ENCODE measurements at regions not wholly inside any gene's neighbourhood (a gene's known extent, or its start where the extent isn't known, plus 50 kb on each side); places are given as distances from the start of the nearest gene placed in this dataset.

DNA sequence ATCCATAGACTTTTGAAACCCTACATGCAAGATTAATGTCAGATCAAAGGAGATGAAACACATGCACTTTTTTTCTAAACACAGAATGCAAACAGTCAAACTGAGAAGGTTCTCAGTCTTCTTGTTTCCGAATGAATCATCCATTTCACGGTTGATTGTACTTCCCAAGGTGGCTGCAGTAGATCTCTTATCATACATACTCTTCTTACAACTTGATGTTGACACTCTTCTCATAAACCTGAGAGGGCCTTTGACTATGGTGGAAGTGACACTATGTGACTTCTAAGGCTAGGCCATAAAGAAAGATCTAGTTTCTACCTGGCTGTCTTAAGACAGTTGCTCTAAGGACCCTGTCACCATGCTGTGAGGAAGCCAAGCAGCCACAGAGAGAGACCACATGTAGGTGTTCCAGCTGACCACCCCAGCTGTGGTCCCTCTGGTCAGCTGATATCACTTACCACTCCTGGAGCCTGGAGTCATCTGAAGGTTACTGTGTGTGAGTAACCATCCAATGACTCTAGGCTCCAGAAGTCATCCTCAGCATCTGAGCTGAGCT, 67.2 kb upstream of the HMGA2 start:
- peak in 1 of 2 donors; percentile 27 for DNase-seq (ENCODE audit: low read depth in 2 of 2)
- no peaks in the 10 kb centered on the region for H3K36me3 ChIP-seq (ENCODE audit: control insufficient read depth, insufficient read depth, low read length)
- no peak overlapping the region for H3K4me3 ChIP-seq (replicated peaks in 1 of 4; ENCODE audit: control extremely low read depth in 1 of 4, insufficient read depth in 1 of 4, low read depth in 3 of 4, low read length in 4 of 4)
- no peak overlapping the region for H3K27ac ChIP-seq (ENCODE audit: insufficient read depth, low read length)
- H3K9ac ChIP-seq (ENCODE audit: insufficient read depth, low read length): no peak overlapping the region
- TF ChIP-seq, protein P1, sequence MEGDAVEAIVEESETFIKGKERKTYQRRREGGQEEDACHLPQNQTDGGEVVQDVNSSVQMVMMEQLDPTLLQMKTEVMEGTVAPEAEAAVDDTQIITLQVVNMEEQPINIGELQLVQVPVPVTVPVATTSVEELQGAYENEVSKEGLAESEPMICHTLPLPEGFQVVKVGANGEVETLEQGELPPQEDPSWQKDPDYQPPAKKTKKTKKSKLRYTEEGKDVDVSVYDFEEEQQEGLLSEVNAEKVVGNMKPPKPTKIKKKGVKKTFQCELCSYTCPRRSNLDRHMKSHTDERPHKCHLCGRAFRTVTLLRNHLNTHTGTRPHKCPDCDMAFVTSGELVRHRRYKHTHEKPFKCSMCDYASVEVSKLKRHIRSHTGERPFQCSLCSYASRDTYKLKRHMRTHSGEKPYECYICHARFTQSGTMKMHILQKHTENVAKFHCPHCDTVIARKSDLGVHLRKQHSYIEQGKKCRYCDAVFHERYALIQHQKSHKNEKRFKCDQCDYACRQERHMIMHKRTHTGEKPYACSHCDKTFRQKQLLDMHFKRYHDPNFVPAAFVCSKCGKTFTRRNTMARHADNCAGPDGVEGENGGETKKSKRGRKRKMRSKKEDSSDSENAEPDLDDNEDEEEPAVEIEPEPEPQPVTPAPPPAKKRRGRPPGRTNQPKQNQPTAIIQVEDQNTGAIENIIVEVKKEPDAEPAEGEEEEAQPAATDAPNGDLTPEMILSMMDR (conservative IDR thresholded peaks at IDR 0.05 in 1 of 2, IDR thresholded peaks at IDR 0.05 in 1 of 2; ENCODE audit: low read depth in 1 of 2, low read length in 2 of 2): no peak
- TF ChIP-seq EZH2 (IDR thresholded peaks at IDR 0.05; ENCODE audit: low read length, missing control alignments): no peak
- H3K4me2 ChIP-seq (ENCODE audit: extremely low read depth, insufficient read depth, low read length): no peak overlapping the region
- H2AFZ ChIP-seq (ENCODE audit: low read length): no peak overlapping the region
- H3K79me2 ChIP-seq (ENCODE audit: control insufficient read depth, insufficient read depth, low read length): no peaks in the 10 kb centered on the region
- peaks cover 2% of the 10 kb centered on the region for H3K4me1 ChIP-seq (ENCODE audit: control insufficient read depth, extremely low read depth, insufficient read depth, low read length)
- no peaks in the 10 kb centered on the region for H3K27me3 ChIP-seq (ENCODE audit: control insufficient read depth, insufficient read depth, low read length)
- H3K9me3 ChIP-seq (ENCODE audit: control insufficient read depth, insufficient read depth, low read depth, low read length): no peaks in the 10 kb centered on the region
- no peaks in the 10 kb centered on the region for H4K20me1 ChIP-seq (ENCODE audit: control insufficient read depth, extremely low read depth, insufficient read depth, low read length)

DNA sequence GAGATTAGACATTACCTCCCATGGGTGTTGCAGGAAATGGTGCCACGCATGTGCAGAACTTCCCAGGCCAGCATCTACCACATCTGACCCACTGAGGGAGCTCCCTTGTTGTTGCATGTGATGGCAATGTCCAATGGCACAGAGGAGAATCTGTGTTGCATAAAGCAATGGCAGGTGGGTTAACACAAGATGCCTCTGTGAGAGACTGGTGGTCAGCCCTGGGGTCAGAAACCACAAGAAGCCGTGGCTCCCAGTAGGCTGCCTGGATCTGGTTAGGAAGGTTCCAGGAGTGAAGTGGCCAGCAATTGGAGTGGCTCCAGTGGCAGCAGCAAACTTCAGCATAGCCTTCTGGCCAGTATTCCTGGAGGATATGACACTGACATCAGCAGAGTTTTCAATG, 65.9 kb upstream of the HMGA2 start:
- TF ChIP-seq, protein P1 (conservative IDR thresholded peaks at IDR 0.05 in 1 of 2, IDR thresholded peaks at IDR 0.05 in 1 of 2; ENCODE audit: low read depth in 1 of 2, low read length in 2 of 2): no peak
- TF ChIP-seq EZH2 (IDR thresholded peaks at IDR 0.05; ENCODE audit: low read length, missing control alignments): no peak
- Histone ChIP-seq H3K4me3 (replicated peaks in 1 of 4; ENCODE audit: control extremely low read depth in 1 of 4, insufficient read depth in 1 of 4, low read depth in 3 of 4, low read length in 4 of 4) (no peak overlapping the region), H3K27me3 (ENCODE audit: control insufficient read depth, insufficient read depth, low read length) (no peaks in the 10 kb centered on the region), H3K36me3 (ENCODE audit: control insufficient read depth, insufficient read depth, low read length) (no peaks in the 10 kb centered on the region), H3K4me2 (ENCODE audit: extremely low read depth, insufficient read depth, low read length) (no peak overlapping the region), H3K79me2 (ENCODE audit: control insufficient read depth, insufficient read depth, low read length) (no peaks in the 10 kb centered on the region), H4K20me1 (ENCODE audit: control insufficient read depth, extremely low read depth, insufficient read depth, low read length) (no peaks in the 10 kb centered on the region), H3K27ac (ENCODE audit: insufficient read depth, low read length) (no peak overlapping the region), H2AFZ (ENCODE audit: low read length) (no peak overlapping the region), H3K9ac (ENCODE audit: insufficient read depth, low read length) (no peak overlapping the region), H3K4me1 (ENCODE audit: control insufficient read depth, extremely low read depth, insufficient read depth, low read length) (peaks cover 2% of the 10 kb centered on the region), H3K9me3 (ENCODE audit: control insufficient read depth, insufficient read depth, low read depth, low read length) (no peaks in the 10 kb centered on the region)
- no peak for DNase-seq (ENCODE audit: low read depth in 2 of 2)

DNA sequence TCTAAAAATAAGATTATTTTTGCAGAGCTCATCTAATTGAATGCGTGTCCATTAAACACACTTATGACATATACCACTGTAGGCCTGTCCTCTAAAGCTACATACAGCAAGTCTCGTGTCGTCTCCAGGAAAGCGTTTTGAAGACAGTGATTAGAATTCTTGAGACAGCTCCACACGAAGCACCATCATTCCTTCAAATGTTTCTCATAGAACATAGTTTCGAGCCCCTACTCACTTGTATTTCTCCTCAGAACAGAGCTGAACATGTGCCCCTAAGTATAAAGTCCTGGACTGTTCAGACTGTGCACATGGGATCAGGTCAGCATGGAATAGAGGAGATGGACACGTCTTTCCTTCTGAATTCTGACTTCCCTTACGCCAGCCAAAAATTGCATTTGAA, 64.5 kb upstream of the HMGA2 start:
- no peak for DNase-seq (ENCODE audit: low read depth in 2 of 2)
- TF ChIP-seq, protein P1 (conservative IDR thresholded peaks at IDR 0.05 in 1 of 2, IDR thresholded peaks at IDR 0.05 in 1 of 2; ENCODE audit: low read depth in 1 of 2, low read length in 2 of 2): no peak
- no peak for TF ChIP-seq EZH2 (IDR thresholded peaks at IDR 0.05; ENCODE audit: low read length, missing control alignments)
- H2AFZ ChIP-seq (ENCODE audit: low read length): no peak overlapping the region
- H3K4me3 ChIP-seq (replicated peaks in 1 of 4; ENCODE audit: control extremely low read depth in 1 of 4, insufficient read depth in 1 of 4, low read depth in 3 of 4, low read length in 4 of 4): no peak overlapping the region
- no peaks in the 10 kb centered on the region for H3K9me3 ChIP-seq (ENCODE audit: control insufficient read depth, insufficient read depth, low read depth, low read length)
- no peaks in the 10 kb centered on the region for H3K27me3 ChIP-seq (ENCODE audit: control insufficient read depth, insufficient read depth, low read length)
- no peaks in the 10 kb centered on the region for H4K20me1 ChIP-seq (ENCODE audit: control insufficient read depth, extremely low read depth, insufficient read depth, low read length)
- no peaks in the 10 kb centered on the region for H3K79me2 ChIP-seq (ENCODE audit: control insufficient read depth, insufficient read depth, low read length)
- no peak overlapping the region for H3K9ac ChIP-seq (ENCODE audit: insufficient read depth, low read length)
- H3K27ac ChIP-seq (ENCODE audit: insufficient read depth, low read length): no peak overlapping the region
- H3K4me2 ChIP-seq (ENCODE audit: extremely low read depth, insufficient read depth, low read length): no peak overlapping the region
- H3K4me1 ChIP-seq (ENCODE audit: control insufficient read depth, extremely low read depth, insufficient read depth, low read length): peaks cover 2% of the 10 kb centered on the region
- H3K36me3 ChIP-seq (ENCODE audit: control insufficient read depth, insufficient read depth, low read length): no peaks in the 10 kb centered on the region

Measured in fibroblast of lung (primary cell).